A549 (cell line): ENCODE measurements at regions not wholly inside any gene's neighbourhood (a gene's known extent, or its start where the extent isn't known, plus 50 kb on each side); places are given as distances from the start of the nearest gene placed in this dataset.

Experiments
- ATAC-seq, 2 experiments: fragments of 200-7000 bp in 1 of 2; fragments of >200 bp in 1 of 2; cut with Nextera tagmentation in 1 of 2; cut with Tn5 transposase in 1 of 2; 3 replicates each; pipeline versions ENCODE4 v1.8.0 to v1.9.1; 2018 to 2020; ENCODE audit warnings: mild to moderate bottlenecking in 1 of 2, moderate library complexity in 1 of 2
- CTCF ChIA-PET: fragments of 300-600 bp; sonication (Branson Sonifier 250); formaldehyde crosslinking; extraction: SDS; loops from one replicate; lab custom pipeline; 2021; ENCODE audit warnings: antibody characterized with exemption, inconsistent platforms; lab: Yijun Ruan, JAX
- POLR2A ChIA-PET: fragments of 350-600 bp; formaldehyde crosslinking; extraction: SDS; loops from one replicate; lab custom pipeline; 2021; ENCODE audit warnings: antibody characterized with exemption, inconsistent platforms; lab: Yijun Ruan, JAX
- DNase-seq, 2 experiments: peaks; one replicate each; pipeline versions ENCODE4 v3.0.0 to v3.0.0-alpha.2; 2011 to 2016; ENCODE audit warnings: low read depth in 1 of 2, low spot score in 1 of 2
- FAIRE-seq: peaks from 2 replicates; lab custom pipeline; 2011; peaks lifted over from hg19 to GRCh38; lab: Jason Lieb, UNC
- H3K27ac ChIP-seq, 2 experiments: fragments of >200 bp; sonication (Bioruptor Twin); formaldehyde crosslinking; 3 replicates each; pipeline ENCODE4 v1.5.1; 2016 to 2017
- H3K4me1 ChIP-seq: fragments of >200 bp; sonication (Bioruptor Twin); formaldehyde crosslinking; 3 replicates; pipeline ENCODE4 v1.6.1; 2016
- H3K4me2 ChIP-seq: fragments of >200 bp; sonication (Bioruptor Twin); formaldehyde crosslinking; 3 replicates; pipeline ENCODE4 v1.6.1; 2016
- H3K4me3 ChIP-seq: fragments of >200 bp; sonication (Bioruptor Twin); formaldehyde crosslinking; 3 replicates; pipeline ENCODE4 v1.5.1; 2016
- H3K9me3 ChIP-seq: fragments of >200 bp; sonication (Bioruptor Twin); formaldehyde crosslinking; 3 replicates; pipeline ENCODE4 v1.6.1; 2016
- CTCF ChIP-seq: fragments of >200 bp; sonication (Bioruptor Twin); formaldehyde crosslinking; IDR thresholded peaks from 3 replicates; pipeline ENCODE4 v1.5.1; 2016
- EHMT2 ChIP-seq: fragments of 200-600 bp; sonication (generic); IDR thresholded peaks from 2 replicates; pipeline ENCODE4 v1.6.1; 2016; ENCODE audit warnings: antibody characterized with exemption, low read depth, mild to moderate bottlenecking, moderate library complexity
- ELK1 ChIP-seq: fragments of 150-350 bp; IDR thresholded peaks from 2 replicates; pipeline ENCODE4 v1.6.1; 2014; ENCODE audit warnings: low read depth, mild to moderate bottlenecking, low read length
- FOSB ChIP-seq: fragments of 250-450 bp; sonication (Bioruptor Pico); IDR thresholded peaks from 2 replicates; pipeline ENCODE4 v1.5.0; 2020; ENCODE audit warnings: mild to moderate bottlenecking, moderate library complexity
- HDAC2 ChIP-seq: fragments of 200-600 bp; sonication (generic); IDR thresholded peaks from 2 replicates; pipeline ENCODE4 v1.6.1; 2016
- HEYL ChIP-seq: fragments of 250-450 bp; sonication (Bioruptor Pico); IDR thresholded peaks from 2 replicates; pipeline ENCODE4 v1.8.0; 2021; ENCODE audit warnings: mild to moderate bottlenecking, moderate library complexity
- HMGXB4 ChIP-seq: fragments of 250-450 bp; sonication (Bioruptor Pico); IDR thresholded peaks from 2 replicates; pipeline ENCODE4 v1.5.0; 2021; ENCODE audit warnings: mild to moderate bottlenecking, moderate library complexity, borderline replicate concordance
- HOXA7 ChIP-seq: fragments of 250-450 bp; sonication (Bioruptor Pico); IDR thresholded peaks from 2 replicates; pipeline ENCODE4 v1.5.0; 2020; ENCODE audit warnings: mild to moderate bottlenecking, moderate library complexity
- HOXB13 ChIP-seq: fragments of 250-450 bp; sonication (Bioruptor Pico); IDR thresholded peaks from 2 replicates; pipeline ENCODE4 v1.5.0; 2020; ENCODE audit warnings: low read depth, mild to moderate bottlenecking, moderate library complexity
- JUN ChIP-seq, 2 experiments: fragments of >200 bp; sonication (Bioruptor Twin); formaldehyde crosslinking; IDR thresholded peaks; 2 replicates in 1 of 2; 3 replicates in 1 of 2; pipeline ENCODE4 v1.6.1; 2016 to 2017
- KDM1A ChIP-seq: fragments of 200-600 bp; sonication (generic); IDR thresholded peaks from 2 replicates; pipeline ENCODE4 v1.6.1; 2016; ENCODE audit warnings: low read depth, mild to moderate bottlenecking
- NFE2L2 ChIP-seq: fragments of 150-350 bp; conservative IDR thresholded peaks from 2 replicates; pipeline ENCODE4 v1.6.1; 2014; ENCODE audit warnings: low read length
- PBX3 ChIP-seq: IDR thresholded peaks from 2 replicates; pipeline ENCODE4 v1.6.1; 2012
- POLR2A ChIP-seq: IDR thresholded peaks from 2 replicates; pipeline ENCODE4 v1.6.1; 2012; ENCODE audit warnings: mild to moderate bottlenecking, low read length
- RARB ChIP-seq: fragments of 250-450 bp; sonication (Bioruptor Pico); IDR thresholded peaks from 2 replicates; pipeline ENCODE4 v1.8.0; 2021; ENCODE audit warnings: mild to moderate bottlenecking, moderate library complexity
- RCOR1 ChIP-seq: fragments of 150-350 bp; IDR thresholded peaks from 2 replicates; pipeline ENCODE4 v1.6.1; 2014; ENCODE audit warnings: antibody characterized with exemption, low read length, low read depth
- TP53 ChIP-seq: fragments of 250-450 bp; sonication (Bioruptor Pico); IDR thresholded peaks from 2 replicates; pipeline ENCODE4 v1.5.0; 2021; ENCODE audit warnings: mild to moderate bottlenecking, moderate library complexity
- USF2 ChIP-seq: fragments of 450-650 bp; IDR thresholded peaks from 2 replicates; pipeline ENCODE4 v1.6.1; 2014; ENCODE audit warnings: antibody characterized with exemption
- ZC3H11A ChIP-seq: fragments of 450-650 bp; IDR thresholded peaks from 2 replicates; pipeline ENCODE4 v1.6.1; 2014; ENCODE audit warnings: antibody characterized with exemption, mild to moderate bottlenecking
- WGBS: methylation state at CpG from one replicate; pipeline ENCODE4 v1.1.6; 2017; ENCODE audit errors: missing lambda C conversion rate; 5-methylcytosine and 5-hydroxymethylcytosine counted together

GRCh38 chr7:21108182-21108581, 319.7 kb upstream of the SP4 start:
- ATAC-seq = no peak
- CTCF ChIA-PET = no interaction called here
- WGBS = 27% methylated on average over 4 of the region's 4 CpGs
- H3K9me3 ChIP-seq = no peaks in the 10 kb centered on the region
- TF ChIP-seq TP53 = no peak
- H3K4me3 ChIP-seq = no peak overlapping the region
- no peaks in the 10 kb centered on the region for H3K4me1 ChIP-seq
- H3K27ac ChIP-seq = no peak overlapping the region
- FAIRE-seq = no peak
- no peak overlapping the region for H3K4me2 ChIP-seq
- DNase-seq = no peak
- POLR2A ChIA-PET = no interaction called here

- no peak for DNase-seq
- ChIA-PET CTCF (no interaction called here), POLR2A (no interaction called here)
- Histone ChIP-seq H3K4me3 (no peak overlapping the region), H3K4me2 (no peak overlapping the region), H3K4me1 (no peaks in the 10 kb centered on the region), H3K27ac (no peak overlapping the region), H3K9me3 (no peaks in the 10 kb centered on the region)
- TF ChIP-seq ELK1 (no peak), HOXB13 (no peak), ZC3H11A (no peak), CTCF (no peak), RARB (CRISPR knock-in tag) (no peak), KDM1A (no peak), JUN (IDR thresholded peaks at IDR 0.05) (no peak), HMGXB4 (CRISPR knock-in tag) (no peak), EHMT2 (no peak)
- ATAC-seq = no peak
- WGBS = 14% methylated on average over 5 of the region's 5 CpGs
- FAIRE-seq = no peak
These were observed 314.1 kb upstream of the SP4 start for GRCh38 chr7:21113609-21114415.

GRCh38 chr7:21123586-21123985, 304.3 kb upstream of the SP4 start:
- TF ChIP-seq POLR2A (no peak), NFE2L2 (no peak), RCOR1 (no peak), HOXB13 (no peak), HDAC2 (no peak), FOSB (CRISPR knock-in tag) (no peak), HEYL (CRISPR knock-in tag) (no peak), PBX3 (no peak), USF2 (no peak), HOXA7 (no peak)
- no peak for ATAC-seq
- no peak overlapping the region for H3K4me2 ChIP-seq
- no peak overlapping the region for H3K27ac ChIP-seq
- FAIRE-seq = no peak
- H3K4me1 ChIP-seq = no peaks in the 10 kb centered on the region
- no peaks in the 10 kb centered on the region for H3K9me3 ChIP-seq
- POLR2A ChIA-PET = no interaction called here
- no peak for DNase-seq
- CTCF ChIA-PET = interaction anchor here (1.0 kb wide), 1 partner anchor 8 kb away, joined by 3 read pairs; no protein-coding TSS in a partner anchor
- no peak overlapping the region for H3K4me3 ChIP-seq
- 0% methylated on average over 1 of the region's 1 CpG for WGBS
